ENCODE measurements at regions not wholly inside any gene's neighbourhood (a gene's known extent, or its start where the extent isn't known, plus 50 kb on each side); places are given as distances from the start of the nearest gene placed in this dataset.
"Not testable (repeated sequence)": the region's sequence is repeated elsewhere in the genome, so short reads cannot be mapped to it uniquely, and the experiment has no call there.

DNA sequence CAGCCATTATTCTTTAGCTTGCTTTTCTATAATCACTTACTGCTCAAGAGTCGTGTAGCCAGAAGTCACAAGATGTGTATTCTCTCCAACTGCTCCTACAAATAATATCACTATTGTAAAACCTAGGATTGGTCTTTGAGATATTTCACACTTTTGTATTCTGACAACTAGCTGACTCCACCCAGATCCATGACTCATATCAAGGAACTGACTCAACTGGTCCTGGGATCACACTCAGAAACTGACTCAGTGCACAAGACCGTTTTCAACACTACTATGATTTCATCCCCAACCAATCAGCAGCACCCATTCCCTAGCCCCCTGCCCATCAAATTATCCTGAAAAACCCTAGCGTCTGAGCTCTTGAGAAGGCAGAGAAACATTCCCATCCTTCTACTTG, 56.5 kb upstream of the ORC5 start:
- Histone ChIP-seq H3K27me3 (ENCODE audit: control insufficient read depth in 3 of 3, insufficient read depth in 3 of 3, low read length in 3 of 3) (no peaks in the 10 kb centered on the region), H3K4me1 (ENCODE audit: control insufficient read depth in 3 of 3, insufficient read depth in 2 of 3, low read depth in 1 of 3, low read length in 2 of 3) (no peaks in the 10 kb centered on the region)
- FAIRE-seq: no peak

DNA sequence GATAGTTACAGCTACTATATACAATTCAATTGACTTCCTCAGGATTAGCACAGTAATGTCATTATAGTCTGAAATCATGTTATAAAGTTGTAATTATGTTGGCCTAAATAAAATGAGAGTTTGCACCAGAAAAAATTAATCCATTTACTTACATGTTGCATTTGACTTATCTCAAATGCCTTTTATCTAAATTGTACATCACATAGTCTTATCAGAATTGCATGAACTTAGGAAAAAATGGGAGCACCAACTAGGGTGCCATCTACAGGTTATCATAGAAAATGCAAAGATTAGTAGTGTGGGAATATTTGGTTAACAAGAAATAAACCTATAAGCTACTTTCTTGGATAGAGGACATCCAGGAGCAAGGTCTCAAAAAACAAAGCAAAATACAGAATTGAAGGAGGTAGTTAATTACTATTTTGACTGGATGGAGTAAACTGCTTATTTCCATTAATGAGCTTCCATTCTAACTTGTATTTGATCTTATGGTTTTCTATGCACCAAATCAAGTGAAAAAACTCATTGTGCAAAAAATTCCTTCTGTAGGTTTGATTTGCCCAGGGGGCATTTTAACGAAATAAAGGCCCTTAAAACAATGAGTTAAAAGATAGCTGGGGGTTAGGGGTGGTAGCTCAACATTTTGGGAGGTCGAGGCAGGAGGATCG, 60.0 kb upstream of the ORC5 start:
- Histone ChIP-seq H3K36me3 (ENCODE audit: control insufficient read depth in 3 of 3, insufficient read depth in 2 of 3, low read depth in 1 of 3, low read length in 3 of 3) (no peaks in the 10 kb centered on the region), H3K9me3 (ENCODE audit: control insufficient read depth in 2 of 2, insufficient read depth in 1 of 2, low read depth in 1 of 2, low read length in 1 of 2) (peaks cover 0 to 5% of the 10 kb centered on the region in 2 donors), H3K27me3 (ENCODE audit: control insufficient read depth in 3 of 3, insufficient read depth in 3 of 3, low read length in 3 of 3) (no peaks in the 10 kb centered on the region), H3K4me1 (ENCODE audit: control insufficient read depth in 3 of 3, insufficient read depth in 2 of 3, low read depth in 1 of 3, low read length in 2 of 3) (no peaks in the 10 kb centered on the region), H3K27ac (ENCODE audit: low read depth in 1 of 3, low read length in 2 of 3) (no peak overlapping the region), H3K4me3 (ENCODE audit: low read depth in 1 of 3, low read length in 3 of 3) (no peak overlapping the region)
- FAIRE-seq: peak; percentile 47
- WGBS, 3 donors: 46 to 60% (median 51%) methylated on average over 3 of the region's 3 CpGs
- DNase-seq: peak; percentile 4 to 9

More for the DNA sequence above, 56.5 kb upstream of the ORC5 start:
- peaks cover 0 to 5% of the 10 kb centered on the region in 2 donors for H3K9me3 ChIP-seq (ENCODE audit: control insufficient read depth in 2 of 2, insufficient read depth in 1 of 2, low read depth in 1 of 2, low read length in 1 of 2)
- no peak for DNase-seq
- no peak overlapping the region for H3K27ac ChIP-seq (ENCODE audit: low read depth in 1 of 3, low read length in 2 of 3)
- 69 to 79% (median 75%) methylated on average over 3 of the region's 3 CpGs for WGBS, 3 donors
- no peak overlapping the region for H3K4me3 ChIP-seq (ENCODE audit: low read depth in 1 of 3, low read length in 3 of 3)
- H3K36me3 ChIP-seq (ENCODE audit: control insufficient read depth in 3 of 3, insufficient read depth in 2 of 3, low read depth in 1 of 3, low read length in 3 of 3): no peaks in the 10 kb centered on the region

DNA sequence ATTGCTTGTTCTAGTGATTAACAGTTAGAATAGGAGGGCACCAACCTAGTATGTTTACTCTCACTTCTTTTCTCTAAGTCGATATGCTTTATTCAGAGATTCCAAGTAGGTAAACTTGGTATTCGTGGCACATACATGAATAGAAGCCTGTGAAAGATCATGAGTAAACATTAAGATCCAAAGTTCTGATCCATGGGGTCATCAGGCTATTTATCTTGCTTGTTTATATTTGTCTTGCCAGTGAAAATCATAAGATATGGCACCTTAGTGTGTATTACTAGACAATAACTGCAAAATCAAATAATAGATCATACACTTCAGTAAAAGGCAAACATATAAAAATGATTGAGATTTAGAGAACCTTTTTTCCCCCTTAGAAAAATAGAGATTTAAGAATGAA, 56.5 kb upstream of the LHFPL3 start:
- H3K4me1 ChIP-seq (ENCODE audit: control insufficient read depth in 3 of 3, insufficient read depth in 2 of 3, low read depth in 1 of 3, low read length in 2 of 3): no peaks in the 10 kb centered on the region
- no peaks in the 10 kb centered on the region for H3K36me3 ChIP-seq (ENCODE audit: control insufficient read depth in 3 of 3, insufficient read depth in 2 of 3, low read depth in 1 of 3, low read length in 3 of 3)
- H3K27me3 ChIP-seq (ENCODE audit: control insufficient read depth in 3 of 3, insufficient read depth in 3 of 3, low read length in 3 of 3): peaks cover 0 to 3% (median 0%) of the 10 kb centered on the region in 3 donors
- H3K27ac ChIP-seq (ENCODE audit: low read depth in 1 of 3, low read length in 2 of 3): no peak overlapping the region
- peaks cover 0 to 3% of the 10 kb centered on the region in 2 donors for H3K9me3 ChIP-seq (ENCODE audit: control insufficient read depth in 2 of 2, insufficient read depth in 1 of 2, low read depth in 1 of 2, low read length in 1 of 2)
- WGBS, 3 donors: 35 to 48% (median 41%) methylated on average over 2 of the region's 2 CpGs
- H3K4me3 ChIP-seq (ENCODE audit: low read depth in 1 of 3, low read length in 3 of 3): no peak overlapping the region
- DNase-seq: no peak
- FAIRE-seq: no peak

GRCh38 chr7:104272767-104273384, 55.5 kb upstream of the LHFPL3 start:
- H3K27ac ChIP-seq (ENCODE audit: low read depth in 1 of 3, low read length in 2 of 3): no peak overlapping the region
- no peak overlapping the region for H3K4me3 ChIP-seq (ENCODE audit: low read depth in 1 of 3, low read length in 3 of 3)
- peaks cover 0 to 3% of the 10 kb centered on the region in 2 donors for H3K9me3 ChIP-seq (ENCODE audit: control insufficient read depth in 2 of 2, insufficient read depth in 1 of 2, low read depth in 1 of 2, low read length in 1 of 2)
- DNase-seq (peak; percentile 21 to 27), FAIRE-seq (no peak)
- H3K4me1 ChIP-seq (ENCODE audit: control insufficient read depth in 3 of 3, insufficient read depth in 2 of 3, low read depth in 1 of 3, low read length in 2 of 3): no peaks in the 10 kb centered on the region
- WGBS, 3 donors: 80 to 86% (median 86%) methylated on average over 5 of the region's 5 CpGs
- no peaks in the 10 kb centered on the region for H3K36me3 ChIP-seq (ENCODE audit: control insufficient read depth in 3 of 3, insufficient read depth in 2 of 3, low read depth in 1 of 3, low read length in 3 of 3)
- H3K27me3 ChIP-seq (ENCODE audit: control insufficient read depth in 3 of 3, insufficient read depth in 3 of 3, low read length in 3 of 3): peaks cover 0 to 3% (median 0%) of the 10 kb centered on the region in 3 donors

GRCh38 chr7:104275900-104276299, 52.5 kb upstream of the LHFPL3 start:
- no peaks in the 10 kb centered on the region for H3K36me3 ChIP-seq (ENCODE audit: control insufficient read depth in 3 of 3, insufficient read depth in 2 of 3, low read depth in 1 of 3, low read length in 3 of 3)
- DNase-seq (no peak), FAIRE-seq (no peak)
- no peak overlapping the region for H3K4me3 ChIP-seq (ENCODE audit: low read depth in 1 of 3, low read length in 3 of 3)
- peaks cover 0 to 3% (median 0%) of the 10 kb centered on the region in 3 donors for H3K27me3 ChIP-seq (ENCODE audit: control insufficient read depth in 3 of 3, insufficient read depth in 3 of 3, low read length in 3 of 3)
- H3K27ac ChIP-seq (ENCODE audit: low read depth in 1 of 3, low read length in 2 of 3): no peak overlapping the region
- 45 to 67% (median 48%) methylated on average over 3 of the region's 3 CpGs for WGBS, 3 donors
- H3K4me1 ChIP-seq (ENCODE audit: control insufficient read depth in 3 of 3, insufficient read depth in 2 of 3, low read depth in 1 of 3, low read length in 2 of 3): no peaks in the 10 kb centered on the region
- peaks cover 0 to 3% of the 10 kb centered on the region in 2 donors for H3K9me3 ChIP-seq (ENCODE audit: control insufficient read depth in 2 of 2, insufficient read depth in 1 of 2, low read depth in 1 of 2, low read length in 1 of 2)

- WGBS, 3 donors: 82 to 94% (median 88%) methylated on average over 10 to 11 of the region's 11 CpGs
- H3K9me3 ChIP-seq (ENCODE audit: control insufficient read depth in 2 of 2, insufficient read depth in 1 of 2, low read depth in 1 of 2, low read length in 1 of 2); DNase-seq; H3K36me3 ChIP-seq (ENCODE audit: control insufficient read depth in 3 of 3, insufficient read depth in 2 of 3, low read depth in 1 of 3, low read length in 3 of 3); H3K27ac ChIP-seq (ENCODE audit: low read depth in 1 of 3, low read length in 2 of 3); H3K4me3 ChIP-seq (ENCODE audit: low read depth in 1 of 3, low read length in 3 of 3); H3K27me3 ChIP-seq (ENCODE audit: control insufficient read depth in 3 of 3, insufficient read depth in 3 of 3, low read length in 3 of 3); FAIRE-seq; H3K4me1 ChIP-seq (ENCODE audit: control insufficient read depth in 3 of 3, insufficient read depth in 2 of 3, low read depth in 1 of 3, low read length in 2 of 3): not testable (repeated sequence)
Measured at GRCh38 chr7:104276730-104277129, 51.7 kb upstream of the LHFPL3 start.
